Panc1 (cell line): ENCODE measurements at regions not wholly inside any gene's neighbourhood (a gene's known extent, or its start where the extent isn't known, plus 50 kb on each side); places are given as distances from the start of the nearest gene placed in this dataset.

Source experiments
- ATAC-seq: fragments of 200-7000 bp; cut with Tn5 transposase; 2 replicates; pipeline ENCODE4 v1.9.1; 2020; ENCODE audit warnings: mild to moderate bottlenecking, moderate library complexity
- BruUV-seq: library from RNA; stranded (reverse); fragments of 400-500 nt; replicated peaks from 2 replicates; lab custom pipeline; 2021; lab: Mats Ljungman, UMichigan
- CTCF ChIA-PET: fragments of 300-600 bp; sonication (Branson Sonifier 250); formaldehyde crosslinking; loops from one replicate; lab custom pipeline; 2022; ENCODE audit warnings: antibody characterized with exemption; lab: Charles Lee
- POLR2A ChIA-PET: fragments of 300-600 bp; sonication (Branson Sonifier 250); formaldehyde crosslinking; loops from one replicate; lab custom pipeline; 2022; ENCODE audit warnings: antibody characterized with exemption; lab: Charles Lee
- DNase-seq: peaks from one replicate; pipeline ENCODE4 v3.0.0-alpha.2; 2010; ENCODE audit warnings: low read depth, low spot score
- H3K27ac ChIP-seq: 2 replicates; pipeline ENCODE4 v1.5.1; 2011; ENCODE audit warnings: mild to moderate bottlenecking, low read length, inconsistent platforms
- H3K27me3 ChIP-seq: fragments of 200-500 bp; sonication (Bioruptor generic); 2 replicates; pipeline ENCODE4 v1.6.0; 2014; ENCODE audit warnings: low read length, inconsistent platforms; ENCODE audit not compliant: control insufficient read depth, insufficient read depth
- H3K36me3 ChIP-seq: fragments of 200-500 bp; sonication (Bioruptor generic); 2 replicates; pipeline ENCODE4 v1.5.1; 2014; ENCODE audit warnings: inconsistent platforms, mild to moderate bottlenecking, low read length, moderate library complexity; ENCODE audit not compliant: control insufficient read depth, insufficient read depth
- H3K4me1 ChIP-seq: 2 replicates; pipeline ENCODE4 v1.5.1; 2011; ENCODE audit warnings: inconsistent platforms, mild to moderate bottlenecking, low read length, moderate library complexity; ENCODE audit not compliant: control insufficient read depth, insufficient read depth
- H3K4me3 ChIP-seq, 2 experiments: 2 replicates each; pipeline ENCODE4 v1.5.1; 2011 to 2012; ENCODE audit warnings: low read depth in 2 of 2, low read length in 2 of 2, mild to moderate bottlenecking in 2 of 2, inconsistent platforms in 1 of 2, moderate library complexity in 1 of 2
- H3K9me3 ChIP-seq: fragments of 200-500 bp; sonication (Bioruptor generic); 2 replicates; pipeline ENCODE4 v1.5.1; 2014; ENCODE audit warnings: low read depth, mild to moderate bottlenecking, inconsistent platforms, low read length, moderate library complexity; ENCODE audit not compliant: control insufficient read depth, insufficient read depth
- POLR2AphosphoS5 ChIP-seq: IDR thresholded peaks from 2 replicates; pipeline ENCODE4 v1.6.1; 2012; ENCODE audit warnings: mild to moderate bottlenecking, low read depth, low read length, moderate library complexity
- SIN3A ChIP-seq: IDR thresholded peaks from 2 replicates; pipeline ENCODE4 v1.6.1; 2012; ENCODE audit warnings: low read depth, mild to moderate bottlenecking, low read length, moderate library complexity, borderline replicate concordance; ENCODE audit not compliant: insufficient read depth
- TCF7L2 ChIP-seq: IDR thresholded peaks from 2 replicates; pipeline ENCODE4 v1.6.1; 2011; ENCODE audit warnings: mild to moderate bottlenecking, low read depth, low read length, inconsistent platforms
- in situ Hi-C: cut with HindIII; loops from 2 replicates; pipeline ENCODE4 v1.10.0; 2016; ENCODE audit warnings: low sequenced_read_pairs, low pct_unique_long_range_greater_than_20kb
- intact Hi-C: fragments of 100-400 bp; cut with micrococcal nuclease; formaldehyde crosslinking; loops from one replicate; pipeline ENCODE4 v1.10.0; 2022; ENCODE audit not compliant: unreplicated experiment
- TF ChIP-seq, protein P1 (sequence below): fragments of 450-650 bp; IDR thresholded peaks from 2 replicates; pipeline ENCODE4 v1.5.1; 2017; ENCODE audit warnings: mild to moderate bottlenecking
- TF ChIP-seq, protein P2 (sequence below), 2 experiments: IDR thresholded peaks; 2 replicates each; pipeline ENCODE4 v1.6.1; 2011 to 2012; ENCODE audit warnings: low read depth in 2 of 2, control low read depth in 1 of 2, low read length in 1 of 2, mild to moderate bottlenecking in 1 of 2, moderate library complexity in 1 of 2; ENCODE audit not compliant: insufficient read depth in 1 of 2

DNA sequence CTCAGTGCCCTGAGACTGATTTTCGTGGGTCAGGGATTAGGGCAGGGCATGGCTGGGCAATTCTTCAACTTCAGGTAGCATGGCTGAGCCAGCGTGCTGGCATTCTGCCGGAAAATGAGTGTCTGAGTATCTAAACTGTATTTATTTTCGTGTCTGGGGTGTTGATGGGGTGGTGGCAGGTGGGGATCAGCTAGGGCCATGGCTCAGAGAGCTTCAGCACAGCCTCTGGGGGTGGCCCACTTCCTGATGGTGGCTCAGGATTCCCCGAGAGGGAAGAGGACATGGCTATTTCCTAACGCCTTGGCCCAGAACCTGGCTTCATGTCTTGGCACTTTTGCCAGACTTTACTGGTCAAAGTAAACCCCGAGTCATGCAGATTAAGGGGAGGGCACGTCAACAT, 260.5 kb downstream of the GADD45G start:
- ChIA-PET CTCF (no interaction called here), POLR2A (no interaction called here)
- no peaks in the 10 kb centered on the region for H3K27me3 ChIP-seq
- H3K4me1 ChIP-seq, result no peaks in the 10 kb centered on the region
- in situ Hi-C loops, result no loop called here
- H3K36me3 ChIP-seq, result no peaks in the 10 kb centered on the region
- H3K9me3 ChIP-seq, result no peaks in the 10 kb centered on the region
- no TSS peak for BruUV-seq
- TF ChIP-seq TCF7L2, result no peak
- no peak for TF ChIP-seq POLR2AphosphoS5
- TF ChIP-seq SIN3A, result no peak
- TF ChIP-seq, protein P1, sequence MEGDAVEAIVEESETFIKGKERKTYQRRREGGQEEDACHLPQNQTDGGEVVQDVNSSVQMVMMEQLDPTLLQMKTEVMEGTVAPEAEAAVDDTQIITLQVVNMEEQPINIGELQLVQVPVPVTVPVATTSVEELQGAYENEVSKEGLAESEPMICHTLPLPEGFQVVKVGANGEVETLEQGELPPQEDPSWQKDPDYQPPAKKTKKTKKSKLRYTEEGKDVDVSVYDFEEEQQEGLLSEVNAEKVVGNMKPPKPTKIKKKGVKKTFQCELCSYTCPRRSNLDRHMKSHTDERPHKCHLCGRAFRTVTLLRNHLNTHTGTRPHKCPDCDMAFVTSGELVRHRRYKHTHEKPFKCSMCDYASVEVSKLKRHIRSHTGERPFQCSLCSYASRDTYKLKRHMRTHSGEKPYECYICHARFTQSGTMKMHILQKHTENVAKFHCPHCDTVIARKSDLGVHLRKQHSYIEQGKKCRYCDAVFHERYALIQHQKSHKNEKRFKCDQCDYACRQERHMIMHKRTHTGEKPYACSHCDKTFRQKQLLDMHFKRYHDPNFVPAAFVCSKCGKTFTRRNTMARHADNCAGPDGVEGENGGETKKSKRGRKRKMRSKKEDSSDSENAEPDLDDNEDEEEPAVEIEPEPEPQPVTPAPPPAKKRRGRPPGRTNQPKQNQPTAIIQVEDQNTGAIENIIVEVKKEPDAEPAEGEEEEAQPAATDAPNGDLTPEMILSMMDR, result no peak
- TF ChIP-seq, protein P2, sequence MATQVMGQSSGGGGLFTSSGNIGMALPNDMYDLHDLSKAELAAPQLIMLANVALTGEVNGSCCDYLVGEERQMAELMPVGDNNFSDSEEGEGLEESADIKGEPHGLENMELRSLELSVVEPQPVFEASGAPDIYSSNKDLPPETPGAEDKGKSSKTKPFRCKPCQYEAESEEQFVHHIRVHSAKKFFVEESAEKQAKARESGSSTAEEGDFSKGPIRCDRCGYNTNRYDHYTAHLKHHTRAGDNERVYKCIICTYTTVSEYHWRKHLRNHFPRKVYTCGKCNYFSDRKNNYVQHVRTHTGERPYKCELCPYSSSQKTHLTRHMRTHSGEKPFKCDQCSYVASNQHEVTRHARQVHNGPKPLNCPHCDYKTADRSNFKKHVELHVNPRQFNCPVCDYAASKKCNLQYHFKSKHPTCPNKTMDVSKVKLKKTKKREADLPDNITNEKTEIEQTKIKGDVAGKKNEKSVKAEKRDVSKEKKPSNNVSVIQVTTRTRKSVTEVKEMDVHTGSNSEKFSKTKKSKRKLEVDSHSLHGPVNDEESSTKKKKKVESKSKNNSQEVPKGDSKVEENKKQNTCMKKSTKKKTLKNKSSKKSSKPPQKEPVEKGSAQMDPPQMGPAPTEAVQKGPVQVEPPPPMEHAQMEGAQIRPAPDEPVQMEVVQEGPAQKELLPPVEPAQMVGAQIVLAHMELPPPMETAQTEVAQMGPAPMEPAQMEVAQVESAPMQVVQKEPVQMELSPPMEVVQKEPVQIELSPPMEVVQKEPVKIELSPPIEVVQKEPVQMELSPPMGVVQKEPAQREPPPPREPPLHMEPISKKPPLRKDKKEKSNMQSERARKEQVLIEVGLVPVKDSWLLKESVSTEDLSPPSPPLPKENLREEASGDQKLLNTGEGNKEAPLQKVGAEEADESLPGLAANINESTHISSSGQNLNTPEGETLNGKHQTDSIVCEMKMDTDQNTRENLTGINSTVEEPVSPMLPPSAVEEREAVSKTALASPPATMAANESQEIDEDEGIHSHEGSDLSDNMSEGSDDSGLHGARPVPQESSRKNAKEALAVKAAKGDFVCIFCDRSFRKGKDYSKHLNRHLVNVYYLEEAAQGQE (IDR thresholded peaks at IDR 0.05; ENCODE audit: insufficient read depth in 1 of 2, low read depth in 2 of 2, low read length in 1 of 2), result no peak
- DNase-seq, result no peak
- intact Hi-C loops, result no loop called here
- no peak overlapping the region for H3K4me3 ChIP-seq
- H3K27ac ChIP-seq, result no peak overlapping the region
- no peak for ATAC-seq

DNA sequence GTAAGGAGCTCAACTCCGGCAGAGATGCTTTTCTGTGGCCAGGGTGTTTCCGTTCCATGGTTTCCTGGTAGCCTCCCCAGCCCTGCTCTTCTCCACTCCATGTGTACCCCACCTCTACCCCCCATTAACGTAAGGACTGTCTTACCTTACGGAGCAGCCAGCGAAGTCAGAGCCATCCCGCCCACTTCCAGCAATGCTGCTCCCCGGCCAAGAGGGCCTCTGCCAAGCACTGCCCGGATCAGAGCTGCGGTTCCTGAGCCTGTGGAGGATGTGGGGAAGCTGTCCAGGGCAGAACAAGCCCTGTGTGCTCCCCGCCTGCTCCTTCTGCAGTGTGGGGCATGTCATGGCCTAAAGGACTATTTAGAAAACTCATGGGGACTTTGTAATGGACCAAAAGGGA, 261.2 kb downstream of the GADD45G start:
- no peaks in the 10 kb centered on the region for H3K27me3 ChIP-seq
- no peak overlapping the region for H3K27ac ChIP-seq
- CTCF ChIA-PET, result no interaction called here
- BruUV-seq, result no TSS peak
- intact Hi-C loops, result no loop called here
- POLR2A ChIA-PET, result no interaction called here
- DNase-seq (no peak), ATAC-seq (no peak)
- no peaks in the 10 kb centered on the region for H3K9me3 ChIP-seq
- no peak overlapping the region for H3K4me3 ChIP-seq
- in situ Hi-C loops, result no loop called here
- H3K36me3 ChIP-seq, result no peaks in the 10 kb centered on the region
- H3K4me1 ChIP-seq, result no peaks in the 10 kb centered on the region
- TF ChIP-seq, protein P2 (IDR thresholded peaks at IDR 0.05; ENCODE audit: insufficient read depth in 1 of 2, low read depth in 2 of 2, low read length in 1 of 2), result no peak
- TF ChIP-seq POLR2AphosphoS5 (no peak), TCF7L2 (no peak), SIN3A (no peak)
- TF ChIP-seq, protein P1, result no peak
